ENCODE measurements at regions not wholly inside any gene's neighbourhood (a gene's known extent, or its start where the extent isn't known, plus 50 kb on each side); places are given as distances from the start of the nearest gene placed in this dataset.
A peak's percentile ranks its signal among the peaks of the same experiment; 100 is the strongest.

DNA sequence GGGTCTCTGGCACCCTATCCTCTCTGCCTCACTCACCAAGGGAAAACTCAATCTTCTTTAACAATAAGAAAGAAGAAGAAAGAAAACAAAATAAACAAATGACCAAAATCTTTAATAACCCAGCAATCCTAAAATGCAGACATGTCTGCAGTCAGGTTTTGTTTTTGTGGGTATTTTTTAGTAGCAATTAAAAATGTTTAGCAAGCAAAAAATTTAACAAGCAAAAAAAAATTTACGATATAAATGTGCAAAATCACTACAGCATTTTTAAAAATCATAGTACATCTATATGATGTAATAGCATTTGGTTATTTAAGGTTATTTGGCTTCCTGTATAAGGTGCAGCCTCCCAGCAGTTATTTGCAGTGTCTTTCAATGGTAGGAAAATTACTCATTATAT is 151.3 kb upstream of the MAP3K1 start:
- H3K36me3 ChIP-seq: no peaks in the 10 kb centered on the region
- WGBS (ENCODE audit: insufficient coverage, low coverage, low lambda C conversion rate, missing lambda C conversion rate): 83% methylated on average over 1 of the region's 1 CpG
- intact Hi-C loops (cut with DNase I): no loop called here
- DNase-seq: no peak
- no peaks in the 10 kb centered on the region for H3K9me3 ChIP-seq
- no peaks in the 10 kb centered on the region for H3K27me3 ChIP-seq
- no peak for ATAC-seq
- TF ChIP-seq CTCF (IDR thresholded peaks at IDR 0.05) (no peak), POLR2A (IDR thresholded peaks at IDR 0.05) (no peak)
- no peak overlapping the region for H3K27ac ChIP-seq
- no peaks in the 10 kb centered on the region for H3K4me1 ChIP-seq
- no peak overlapping the region for H3K4me3 ChIP-seq

DNA sequence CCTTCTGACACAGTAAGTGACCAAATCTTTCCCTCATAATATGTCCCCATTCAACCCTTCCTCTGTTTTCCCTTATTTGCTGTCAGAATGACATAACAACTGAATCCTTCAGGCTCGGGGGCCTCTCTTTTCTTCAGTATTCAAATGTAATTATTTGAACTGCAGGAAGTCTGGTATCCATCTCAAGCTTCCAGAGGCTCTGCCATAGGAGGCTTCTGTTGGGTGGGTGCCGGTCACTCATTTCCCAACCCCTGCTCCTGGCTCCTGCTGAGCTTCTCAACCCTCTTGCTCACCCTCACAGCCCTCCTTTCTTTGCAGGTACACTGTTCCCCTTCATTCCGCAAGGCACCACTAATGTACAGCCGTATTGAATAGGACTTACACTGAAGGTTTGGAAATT is 151.8 kb upstream of the MAP3K1 start:
- ATAC-seq (no peak), DNase-seq (no peak)
- intact Hi-C loops (cut with DNase I): no loop called here
- H3K4me3 ChIP-seq: no peak overlapping the region
- TF ChIP-seq CTCF (IDR thresholded peaks at IDR 0.05) (no peak), POLR2A (IDR thresholded peaks at IDR 0.05) (no peak)
- no peaks in the 10 kb centered on the region for H3K27me3 ChIP-seq
- 64% methylated on average over 1 of the region's 4 CpGs for WGBS (ENCODE audit: insufficient coverage, low coverage, low lambda C conversion rate, missing lambda C conversion rate)
- H3K9me3 ChIP-seq: no peaks in the 10 kb centered on the region
- no peaks in the 10 kb centered on the region for H3K36me3 ChIP-seq
- no peak overlapping the region for H3K27ac ChIP-seq
- no peaks in the 10 kb centered on the region for H3K4me1 ChIP-seq

DNA sequence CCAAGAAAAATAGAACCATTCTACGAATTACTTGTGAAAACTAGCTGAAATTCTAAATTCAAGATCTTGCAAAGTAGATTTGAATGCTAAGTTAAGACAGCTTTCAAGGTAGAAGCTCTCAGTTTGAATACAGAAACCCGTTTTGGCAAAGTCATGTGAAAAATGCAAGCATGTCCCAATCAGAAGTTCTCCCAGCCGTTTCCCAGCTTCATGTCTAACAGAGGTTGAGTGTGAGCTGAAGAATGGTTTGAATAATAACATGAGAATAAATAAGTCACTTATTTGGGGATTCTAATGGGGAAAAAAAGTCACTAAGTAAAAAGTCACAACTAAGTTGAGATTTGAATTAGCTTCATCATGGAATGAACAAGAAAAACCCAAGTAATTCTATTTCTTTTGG is 152.5 kb upstream of the MAP3K1 start:
- intact Hi-C loops (cut with DNase I): no loop called here

DNA sequence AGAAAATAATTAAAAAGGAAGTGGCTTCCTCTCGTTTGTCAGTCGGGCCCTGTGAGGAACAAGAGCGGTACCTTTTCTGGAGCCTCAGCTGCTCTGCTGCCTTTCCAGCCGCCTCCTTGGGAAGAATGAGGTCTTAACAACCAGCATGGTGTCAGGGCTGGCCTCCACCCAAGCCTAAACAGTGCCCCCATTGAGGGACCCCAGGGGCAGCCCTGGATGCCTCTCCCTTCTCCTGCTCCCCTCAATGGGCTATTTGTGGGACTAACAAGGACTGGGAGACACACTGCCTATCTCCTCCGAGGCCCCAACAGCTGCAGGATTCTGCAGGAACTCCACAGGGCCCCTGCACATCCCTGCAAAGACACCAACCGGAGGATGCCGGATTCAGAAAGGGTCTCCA is 155.4 kb upstream of the MAP3K1 start:
- intact Hi-C loops (cut with DNase I): no loop called here
- TF ChIP-seq POLR2A (IDR thresholded peaks at IDR 0.05) (no peak), CTCF (IDR thresholded peaks at IDR 0.05) (no peak)
- Histone ChIP-seq H3K36me3 (no peaks in the 10 kb centered on the region), H3K9me3 (no peaks in the 10 kb centered on the region), H3K4me3 (no peak overlapping the region), H3K27me3 (no peaks in the 10 kb centered on the region), H3K4me1 (no peaks in the 10 kb centered on the region), H3K27ac (no peak overlapping the region)
- DNase-seq (no peak), ATAC-seq (no peak)
- 73% methylated on average over 5 of the region's 7 CpGs for WGBS (ENCODE audit: insufficient coverage, low coverage, low lambda C conversion rate, missing lambda C conversion rate)

More for the DNA sequence above, 152.5 kb upstream of the MAP3K1 start:
- DNase-seq: no peak
- WGBS (ENCODE audit: insufficient coverage, low coverage, low lambda C conversion rate, missing lambda C conversion rate): 57% methylated on average over 3 of the region's 3 CpGs
- no peaks in the 10 kb centered on the region for H3K36me3 ChIP-seq
- H3K4me1 ChIP-seq: no peaks in the 10 kb centered on the region
- H3K9me3 ChIP-seq: no peaks in the 10 kb centered on the region
- H3K27ac ChIP-seq: no peak overlapping the region
- no peak for ATAC-seq
- TF ChIP-seq CTCF (IDR thresholded peaks at IDR 0.05) (no peak), POLR2A (IDR thresholded peaks at IDR 0.05) (no peak)
- H3K27me3 ChIP-seq: no peaks in the 10 kb centered on the region
- H3K4me3 ChIP-seq: no peak overlapping the region

DNA sequence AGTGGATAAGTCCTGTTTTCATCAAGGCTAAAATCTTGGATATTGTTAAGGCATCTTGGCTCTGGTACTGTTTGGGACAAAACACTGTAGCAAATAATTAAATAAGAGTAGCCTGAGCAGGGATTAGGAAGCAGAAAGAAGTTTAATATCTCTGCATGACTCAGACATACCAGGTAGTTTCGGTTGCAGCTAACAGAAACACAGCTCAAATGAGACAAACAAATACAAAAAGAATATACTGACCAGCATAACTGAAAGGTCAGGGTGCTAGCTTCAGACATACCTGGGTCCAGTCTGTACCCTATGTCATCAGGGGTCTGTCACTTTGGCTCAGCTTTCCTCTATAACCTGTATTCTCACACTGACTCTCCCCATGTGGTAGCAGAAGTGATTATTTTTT is 156.4 kb upstream of the MAP3K1 start:
- no peak overlapping the region for H3K27ac ChIP-seq
- no peak overlapping the region for H3K4me3 ChIP-seq
- no peaks in the 10 kb centered on the region for H3K9me3 ChIP-seq
- H3K36me3 ChIP-seq: no peaks in the 10 kb centered on the region
- H3K27me3 ChIP-seq: no peaks in the 10 kb centered on the region
- peak in 1 of 4 donors; percentile 19 for ATAC-seq
- intact Hi-C loops (cut with DNase I): no loop called here
- no peaks in the 10 kb centered on the region for H3K4me1 ChIP-seq
- TF ChIP-seq POLR2A (IDR thresholded peaks at IDR 0.05) (no peak), CTCF (IDR thresholded peaks at IDR 0.05) (no peak)
- 42% methylated on average over 1 of the region's 1 CpG for WGBS (ENCODE audit: insufficient coverage, low coverage, low lambda C conversion rate, missing lambda C conversion rate)
- DNase-seq: no peak

All from right lobe of liver (tissue), 6 donors.